Nephron progenitor cell (in vitro differentiated cells): ENCODE measurements at regions not wholly inside any gene's neighbourhood (a gene's known extent, or its start where the extent isn't known, plus 50 kb on each side); places are given as distances from the start of the nearest gene placed in this dataset.

Experiments
- DNase-seq: peaks from one replicate; pipeline ENCODE4 v3.0.0; 2021
- H3K27ac Mint-ChIP-seq: 2 replicates; pipeline ENCODE4 v1.8.0; 2021; ENCODE audit warnings: mild to moderate bottlenecking, moderate library complexity, mixed read lengths
- H3K27me3 Mint-ChIP-seq: 2 replicates; pipeline ENCODE4 v1.8.0; 2021; ENCODE audit warnings: mild to moderate bottlenecking, low read depth, mixed read lengths; ENCODE audit not compliant: poor library complexity
- H3K36me3 Mint-ChIP-seq: 2 replicates; pipeline ENCODE4 v1.8.0; 2021; ENCODE audit warnings: low read depth, mixed read lengths
- H3K4me1 Mint-ChIP-seq: 2 replicates; pipeline ENCODE4 v1.8.0; 2021; ENCODE audit warnings: mixed read lengths
- H3K4me3 Mint-ChIP-seq: 2 replicates; pipeline ENCODE4 v1.8.0; 2021; ENCODE audit warnings: mild to moderate bottlenecking, moderate library complexity, mixed read lengths
- H3K9me3 Mint-ChIP-seq: 2 replicates; pipeline ENCODE4 v1.8.0; 2021; ENCODE audit warnings: mild to moderate bottlenecking, moderate library complexity, mixed read lengths
- TF ChIP-seq, protein P1 (sequence below): fragments of 200-600 bp; sonication (generic); IDR thresholded peaks from 2 replicates; pipeline ENCODE4 v1.5.0; 2021; ENCODE audit warnings: antibody characterized with exemption

GRCh38 chr3:147939425-147939824 is 530.3 kb downstream of the ZIC1 start:
- TF ChIP-seq, protein P1, sequence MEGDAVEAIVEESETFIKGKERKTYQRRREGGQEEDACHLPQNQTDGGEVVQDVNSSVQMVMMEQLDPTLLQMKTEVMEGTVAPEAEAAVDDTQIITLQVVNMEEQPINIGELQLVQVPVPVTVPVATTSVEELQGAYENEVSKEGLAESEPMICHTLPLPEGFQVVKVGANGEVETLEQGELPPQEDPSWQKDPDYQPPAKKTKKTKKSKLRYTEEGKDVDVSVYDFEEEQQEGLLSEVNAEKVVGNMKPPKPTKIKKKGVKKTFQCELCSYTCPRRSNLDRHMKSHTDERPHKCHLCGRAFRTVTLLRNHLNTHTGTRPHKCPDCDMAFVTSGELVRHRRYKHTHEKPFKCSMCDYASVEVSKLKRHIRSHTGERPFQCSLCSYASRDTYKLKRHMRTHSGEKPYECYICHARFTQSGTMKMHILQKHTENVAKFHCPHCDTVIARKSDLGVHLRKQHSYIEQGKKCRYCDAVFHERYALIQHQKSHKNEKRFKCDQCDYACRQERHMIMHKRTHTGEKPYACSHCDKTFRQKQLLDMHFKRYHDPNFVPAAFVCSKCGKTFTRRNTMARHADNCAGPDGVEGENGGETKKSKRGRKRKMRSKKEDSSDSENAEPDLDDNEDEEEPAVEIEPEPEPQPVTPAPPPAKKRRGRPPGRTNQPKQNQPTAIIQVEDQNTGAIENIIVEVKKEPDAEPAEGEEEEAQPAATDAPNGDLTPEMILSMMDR: no peak
- Mint-ChIP-seq H3K36me3 (no peaks in the 10 kb centered on the region), H3K27me3 (peaks cover 3% of the 10 kb centered on the region), H3K4me1 (peaks cover 39% of the 10 kb centered on the region), H3K4me3 (peak overlapping the region; percentile 80), H3K9me3 (no peaks in the 10 kb centered on the region), H3K27ac (no peak overlapping the region)
- no peak for DNase-seq

- peak; percentile 23 for DNase-seq
- Mint-ChIP-seq H3K27ac (peak overlapping the region; percentile 10), H3K36me3 (no peaks in the 10 kb centered on the region), H3K27me3 (peaks cover 3% of the 10 kb centered on the region), H3K4me3 (peak overlapping the region; percentile 80), H3K4me1 (peaks cover 35% of the 10 kb centered on the region), H3K9me3 (no peaks in the 10 kb centered on the region)
- TF ChIP-seq, protein P1: no peak
Observed at GRCh38 chr3:147939839-147940238, 530.7 kb downstream of the ZIC1 start.

DNA sequence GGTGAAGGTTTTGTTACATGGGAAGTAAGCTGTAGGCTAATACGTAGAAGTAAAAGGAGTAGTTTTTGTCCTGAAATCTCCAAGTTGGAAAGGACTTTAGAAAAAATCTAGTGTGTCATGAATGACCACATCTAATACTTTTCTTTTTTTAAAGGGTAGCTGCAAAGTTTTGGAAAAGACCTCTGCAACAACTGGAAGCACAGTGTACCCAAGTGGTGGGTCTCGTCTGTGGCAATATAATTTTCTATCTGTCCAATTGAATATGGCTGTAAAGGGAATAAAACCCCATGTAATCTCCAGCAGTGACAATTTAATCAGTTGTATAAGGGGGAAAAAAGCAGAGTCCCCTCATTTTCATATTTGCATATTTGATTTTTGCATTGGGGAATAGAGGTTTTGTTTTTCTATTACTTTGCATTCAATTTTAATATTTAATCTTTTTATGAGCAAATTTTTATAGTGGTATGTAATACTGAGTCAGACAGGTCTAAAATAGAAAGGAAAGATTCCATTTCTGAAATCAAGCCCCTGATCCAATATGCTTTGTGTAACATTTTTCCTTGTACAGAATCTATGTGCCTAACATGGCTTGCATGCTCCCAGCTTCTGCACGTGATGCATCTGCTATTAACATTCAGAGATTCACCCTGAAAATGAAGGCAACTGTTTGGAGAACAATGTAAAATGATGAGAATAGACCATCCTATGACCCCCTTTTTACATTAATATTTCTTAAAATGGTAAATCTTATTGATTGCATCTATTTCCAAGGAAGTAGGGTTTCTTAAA is 531.4 kb downstream of the ZIC1 start:
- no peak overlapping the region for H3K27ac Mint-ChIP-seq
- no peak for DNase-seq
- TF ChIP-seq, protein P1: no peak
- peaks cover 3% of the 10 kb centered on the region for H3K27me3 Mint-ChIP-seq
- no peaks in the 10 kb centered on the region for H3K9me3 Mint-ChIP-seq
- peaks cover 29% of the 10 kb centered on the region for H3K4me1 Mint-ChIP-seq
- no peak overlapping the region for H3K4me3 Mint-ChIP-seq
- no peaks in the 10 kb centered on the region for H3K36me3 Mint-ChIP-seq

- Mint-ChIP-seq H3K9me3 (no peaks in the 10 kb centered on the region), H3K27ac (no peak overlapping the region), H3K4me1 (peaks cover 39% of the 10 kb centered on the region), H3K36me3 (no peaks in the 10 kb centered on the region), H3K27me3 (peaks cover 4% of the 10 kb centered on the region), H3K4me3 (no peak overlapping the region)
- DNase-seq: no peak
- TF ChIP-seq, protein P1: no peak
Observed at GRCh38 chr3:147941969-147942368, 532.8 kb downstream of the ZIC1 start.

GRCh38 chr3:147943265-147943945 is 534.2 kb downstream of the ZIC1 start:
- H3K27ac Mint-ChIP-seq: peak overlapping the region; percentile 50
- TF ChIP-seq, protein P1: no peak
- H3K9me3 Mint-ChIP-seq: no peaks in the 10 kb centered on the region
- H3K4me3 Mint-ChIP-seq: no peak overlapping the region
- H3K36me3 Mint-ChIP-seq: no peaks in the 10 kb centered on the region
- H3K27me3 Mint-ChIP-seq: peaks cover 4% of the 10 kb centered on the region
- H3K4me1 Mint-ChIP-seq: peaks cover 38% of the 10 kb centered on the region
- no peak for DNase-seq
